Activated naive CD4-positive, alpha-beta T cell treated with anti-CD3 and anti-CD28 coated beads, Interleukin-2, amount 10 ng/mL, durations not matched to agents 7 days and 5 days (primary cell): ENCODE measurements at regions not wholly inside any gene's neighbourhood (a gene's known extent, or its start where the extent isn't known, plus 50 kb on each side); places are given as distances from the start of the nearest gene placed in this dataset.
A peak's percentile ranks its signal among the peaks of the same experiment; 100 is the strongest.

ENCODE experiments used
- CTCF ChIA-PET: fragments of 350-600 bp; sonication (Branson Sonifier 250); formaldehyde crosslinking; loops from one replicate; lab custom pipeline; 2021; ENCODE audit warnings: antibody characterized with exemption; lab: Charles Lee
- DNase-seq: peaks from one replicate; pipeline ENCODE4 v3.0.0-alpha.2; 2020
- H3K27ac Mint-ChIP-seq: one replicate; pipeline ENCODE4 v1.8.0; 2021; ENCODE audit warnings: mild to moderate bottlenecking, moderate library complexity, mixed read lengths
- H3K27me3 Mint-ChIP-seq: one replicate; pipeline ENCODE4 v1.8.0; 2021; ENCODE audit warnings: mild to moderate bottlenecking, mixed read lengths
- H3K36me3 Mint-ChIP-seq: one replicate; pipeline ENCODE4 v1.8.0; 2021; ENCODE audit warnings: mixed read lengths
- H3K4me1 Mint-ChIP-seq: one replicate; pipeline ENCODE4 v1.8.0; 2021; ENCODE audit warnings: mixed read lengths
- H3K4me3 Mint-ChIP-seq: one replicate; pipeline ENCODE4 v1.8.0; 2021; ENCODE audit warnings: mild to moderate bottlenecking, moderate library complexity, mixed read lengths
- H3K9me3 Mint-ChIP-seq: one replicate; pipeline ENCODE4 v1.8.0; 2021; ENCODE audit warnings: mixed read lengths

DNA sequence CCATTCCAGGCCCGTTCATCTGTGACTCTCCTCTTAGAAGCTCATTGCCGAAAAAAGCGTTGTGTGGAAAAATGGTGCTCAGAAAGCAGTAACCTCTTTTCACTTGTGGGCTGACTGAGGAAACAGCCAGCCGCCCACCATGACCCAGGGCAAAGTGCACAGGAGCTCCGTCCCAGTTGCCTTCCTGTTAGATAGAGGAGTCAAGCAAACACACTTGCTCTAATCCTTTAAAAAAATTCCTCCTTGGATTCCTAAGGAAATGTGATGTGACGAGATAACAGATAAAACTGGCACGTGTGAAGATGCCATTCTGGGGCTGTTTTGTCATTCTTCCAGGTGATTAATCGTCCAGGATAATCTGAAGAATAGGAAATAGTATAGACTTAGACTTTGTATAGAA lies 396.8 kb upstream of the DDHD1 start:
- DNase-seq, result no peak
- Mint-ChIP-seq H3K9me3 (no peaks in the 10 kb centered on the region), H3K4me3 (no peak overlapping the region), H3K36me3 (no peaks in the 10 kb centered on the region), H3K27ac (no peak overlapping the region), H3K4me1 (no peaks in the 10 kb centered on the region), H3K27me3 (no peaks in the 10 kb centered on the region)
- CTCF ChIA-PET, result no interaction called here

DNA sequence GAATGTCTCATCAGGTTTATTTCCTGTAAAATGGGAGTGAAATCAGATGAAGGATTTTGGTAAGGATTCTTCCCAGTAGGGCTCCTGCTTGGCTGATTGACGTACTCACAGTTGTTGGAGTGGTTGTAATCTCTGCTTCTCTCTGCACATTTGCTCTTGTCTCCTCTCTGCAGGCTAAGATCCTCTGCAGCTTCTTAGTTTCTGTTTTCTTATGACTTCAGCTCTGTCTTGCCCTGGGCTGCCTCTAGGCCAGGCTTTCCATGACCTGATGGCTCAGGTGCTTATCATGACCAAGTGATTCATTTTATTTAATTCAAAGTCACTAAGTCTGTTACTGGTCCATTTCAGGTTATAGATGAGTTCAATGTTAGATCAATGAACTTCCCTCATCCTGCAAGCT lies 394.5 kb upstream of the DDHD1 start:
- Mint-ChIP-seq H3K4me1 (no peaks in the 10 kb centered on the region), H3K4me3 (no peak overlapping the region), H3K36me3 (no peaks in the 10 kb centered on the region), H3K27me3 (no peaks in the 10 kb centered on the region), H3K27ac (no peak overlapping the region), H3K9me3 (no peaks in the 10 kb centered on the region)
- DNase-seq, result no peak
- CTCF ChIA-PET, result interaction anchor here (0.6 to 1.8 kb wide), 2 partner anchors 9 to 719 kb away, joined by 3 to 5 read pairs; no protein-coding TSS in a partner anchor

DNA sequence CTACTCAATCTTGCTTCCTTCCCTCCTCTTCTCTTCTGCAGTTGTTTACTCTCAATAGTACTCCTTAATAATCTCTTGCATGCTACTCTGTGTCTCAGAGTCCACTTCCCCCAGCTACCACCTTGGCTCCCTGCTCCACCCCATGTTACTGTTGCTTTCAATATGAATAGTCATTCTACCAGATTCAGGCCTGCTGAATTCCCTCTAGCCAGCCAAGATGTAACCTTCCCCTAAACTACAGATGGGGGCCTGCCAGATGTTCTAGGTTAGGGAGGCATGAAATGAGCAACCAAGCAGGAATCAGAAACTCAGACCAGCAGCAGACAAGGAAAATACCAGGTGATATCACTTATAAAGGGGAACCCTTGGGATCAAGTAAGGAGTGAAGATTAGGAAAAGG lies 392.1 kb upstream of the DDHD1 start:
- Mint-ChIP-seq H3K36me3 (no peaks in the 10 kb centered on the region), H3K4me3 (no peak overlapping the region), H3K9me3 (no peaks in the 10 kb centered on the region), H3K4me1 (no peaks in the 10 kb centered on the region), H3K27me3 (no peaks in the 10 kb centered on the region), H3K27ac (no peak overlapping the region)
- no peak for DNase-seq
- CTCF ChIA-PET, result no interaction called here

DNA sequence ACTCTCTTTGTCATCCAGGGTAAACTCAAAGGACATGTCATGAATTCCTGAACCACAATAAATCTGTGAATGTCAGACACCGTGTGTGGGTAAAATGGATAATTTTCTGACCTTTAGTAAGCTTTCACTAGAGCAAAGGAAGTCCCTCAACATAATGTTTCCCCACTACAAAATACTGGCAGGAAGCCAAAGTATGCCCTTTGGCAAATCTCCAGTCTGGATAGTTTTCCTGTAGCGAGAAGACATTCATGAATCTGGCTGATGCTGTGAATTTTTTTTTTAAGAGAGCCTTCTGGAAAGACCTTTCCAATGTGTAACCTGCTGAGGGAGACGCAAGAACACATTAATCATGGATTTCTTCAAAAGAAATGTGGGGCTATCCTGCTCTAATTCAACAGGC lies 389.6 kb upstream of the DDHD1 start:
- Mint-ChIP-seq H3K4me3 (no peak overlapping the region), H3K9me3 (no peaks in the 10 kb centered on the region), H3K4me1 (no peaks in the 10 kb centered on the region), H3K27me3 (peaks cover 6% of the 10 kb centered on the region), H3K36me3 (no peaks in the 10 kb centered on the region), H3K27ac (no peak overlapping the region)
- CTCF ChIA-PET, result no interaction called here
- DNase-seq, result no peak

- no peak overlapping the region for H3K4me3 Mint-ChIP-seq
- no peaks in the 10 kb centered on the region for H3K36me3 Mint-ChIP-seq
- CTCF ChIA-PET, result interaction anchor here (3.2 kb wide), 1 partner anchor 807 kb away, joined by 13 read pairs; no protein-coding TSS in a partner anchor
- peaks cover 6% of the 10 kb centered on the region for H3K27me3 Mint-ChIP-seq
- no peak for DNase-seq
- H3K4me1 Mint-ChIP-seq, result no peaks in the 10 kb centered on the region
- H3K27ac Mint-ChIP-seq, result no peak overlapping the region
- H3K9me3 Mint-ChIP-seq, result no peaks in the 10 kb centered on the region
Measured at GRCh38 chr14:53541411-53541810, 388.3 kb upstream of the DDHD1 start.

DNA sequence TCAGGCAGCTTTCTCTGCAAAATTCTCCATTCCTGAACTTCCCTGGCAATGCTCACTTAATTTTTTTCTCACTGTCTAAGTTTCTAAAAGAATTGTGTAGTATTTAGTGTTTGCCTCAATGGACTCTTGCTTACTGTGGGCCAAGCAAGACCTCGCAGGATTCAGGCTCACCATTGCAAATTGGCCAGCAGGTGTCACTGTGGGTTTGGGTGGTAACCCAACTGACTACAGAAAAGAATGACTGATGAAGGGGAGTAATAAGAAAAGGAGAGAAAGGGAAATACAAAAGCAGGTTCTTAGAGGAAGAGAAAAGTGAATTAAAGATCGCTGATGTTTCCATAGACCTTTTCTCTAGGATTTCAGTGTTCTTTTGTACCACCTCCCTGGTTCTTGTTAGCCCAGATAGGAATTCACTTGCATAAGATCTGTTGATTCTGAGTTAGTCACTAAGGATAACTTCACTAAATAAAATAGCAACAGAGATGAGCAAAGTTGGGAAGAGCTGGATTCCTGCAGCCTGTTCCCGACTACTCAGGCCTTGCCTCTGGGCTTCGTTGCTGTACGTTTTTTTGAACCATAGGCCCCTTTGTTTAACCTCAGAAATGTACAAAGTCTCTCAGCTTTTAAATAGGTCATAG lies 386.5 kb upstream of the DDHD1 start:
- peak; percentile 66 for DNase-seq
- Mint-ChIP-seq H3K4me3 (no peak overlapping the region), H3K36me3 (no peaks in the 10 kb centered on the region), H3K9me3 (no peaks in the 10 kb centered on the region), H3K27ac (no peak overlapping the region), H3K4me1 (no peaks in the 10 kb centered on the region), H3K27me3 (peaks cover 6% of the 10 kb centered on the region)
- CTCF ChIA-PET, result interaction anchor here (1.4 to 3.2 kb wide), 6 partner anchors 8 to 810 kb away, joined by 3 to 13 read pairs (median 4); no protein-coding TSS in a partner anchor

- no peaks in the 10 kb centered on the region for H3K4me1 Mint-ChIP-seq
- H3K27ac Mint-ChIP-seq, result no peak overlapping the region
- CTCF ChIA-PET, result interaction anchor here (0.8 to 3.2 kb wide), 8 partner anchors 9 to 1267 kb away, joined by 3 to 13 read pairs (median 4); no protein-coding TSS in a partner anchor
- no peaks in the 10 kb centered on the region for H3K36me3 Mint-ChIP-seq
- H3K9me3 Mint-ChIP-seq, result no peaks in the 10 kb centered on the region
- H3K4me3 Mint-ChIP-seq, result no peak overlapping the region
- H3K27me3 Mint-ChIP-seq, result peaks cover 6% of the 10 kb centered on the region
- no peak for DNase-seq
Measured at GRCh38 chr14:53538316-53538881, 385.3 kb upstream of the DDHD1 start.

GRCh38 chr14:53537422-53538315 lies 384.5 kb upstream of the DDHD1 start:
- CTCF ChIA-PET, result interaction anchor here (0.8 to 1.6 kb wide), 6 partner anchors 10 to 1268 kb away, joined by 3 to 8 read pairs (median 4); no protein-coding TSS in a partner anchor
- Mint-ChIP-seq H3K4me3 (no peak overlapping the region), H3K27me3 (peaks cover 6% of the 10 kb centered on the region), H3K4me1 (no peaks in the 10 kb centered on the region), H3K27ac (no peak overlapping the region), H3K9me3 (no peaks in the 10 kb centered on the region), H3K36me3 (no peaks in the 10 kb centered on the region)
- DNase-seq, result no peak

GRCh38 chr14:53536446-53536845 lies 383.3 kb upstream of the DDHD1 start:
- Mint-ChIP-seq H3K9me3 (no peaks in the 10 kb centered on the region), H3K27ac (no peak overlapping the region), H3K36me3 (no peaks in the 10 kb centered on the region), H3K27me3 (peaks cover 6% of the 10 kb centered on the region), H3K4me3 (no peak overlapping the region), H3K4me1 (no peaks in the 10 kb centered on the region)
- DNase-seq, result no peak
- CTCF ChIA-PET, result no interaction called here

DNA sequence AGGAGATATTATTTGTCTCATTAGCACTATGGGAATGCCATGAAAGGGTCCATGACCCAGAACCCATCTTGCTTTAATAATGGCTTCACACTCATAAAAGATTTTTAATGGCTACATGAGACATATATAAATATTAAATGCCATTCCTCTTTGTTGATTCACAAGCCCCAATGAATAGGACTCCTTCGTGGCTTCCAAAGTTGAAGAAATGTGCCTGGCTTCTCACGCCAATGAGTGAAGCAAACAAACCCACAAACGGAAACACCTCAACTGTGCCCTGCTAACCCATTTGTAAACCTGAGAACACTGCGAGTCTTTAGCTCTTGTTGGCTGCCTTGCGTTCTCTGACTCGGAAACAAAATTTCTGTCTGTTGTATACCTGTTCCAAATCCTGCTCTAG lies 381.7 kb upstream of the DDHD1 start:
- CTCF ChIA-PET, result no interaction called here
- Mint-ChIP-seq H3K4me1 (no peaks in the 10 kb centered on the region), H3K9me3 (no peaks in the 10 kb centered on the region), H3K27me3 (peaks cover 6% of the 10 kb centered on the region), H3K27ac (no peak overlapping the region), H3K4me3 (no peak overlapping the region), H3K36me3 (no peaks in the 10 kb centered on the region)
- DNase-seq, result no peak

DNA sequence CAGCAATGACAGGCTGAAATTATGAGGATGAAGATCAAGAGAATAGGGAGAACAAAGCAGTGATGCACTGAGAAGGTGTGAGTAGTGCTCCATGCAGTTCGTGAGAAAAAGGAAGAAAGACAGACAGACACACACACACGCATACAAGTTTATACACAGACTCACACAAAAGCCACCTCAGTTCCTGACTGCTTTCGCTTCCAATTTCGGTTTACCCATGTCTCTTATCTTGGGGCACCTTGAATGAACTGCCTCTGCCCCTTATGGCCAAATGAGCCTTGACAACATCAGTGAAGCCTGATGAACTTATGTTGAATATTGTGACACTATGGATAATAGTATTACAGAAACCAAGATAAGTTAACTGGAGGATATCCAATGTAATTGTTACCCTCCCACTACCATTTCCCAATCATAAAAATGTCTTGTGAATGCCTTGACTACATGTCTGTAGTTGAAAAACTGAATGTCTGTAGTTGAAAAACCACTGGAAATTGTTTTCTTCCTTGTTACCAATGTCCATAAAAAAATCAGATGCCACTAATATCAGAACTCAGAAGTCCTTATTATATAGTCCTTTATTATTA lies 380.4 kb upstream of the DDHD1 start:
- no peaks in the 10 kb centered on the region for H3K27me3 Mint-ChIP-seq
- DNase-seq, result no peak
- no peak overlapping the region for H3K4me3 Mint-ChIP-seq
- no peaks in the 10 kb centered on the region for H3K36me3 Mint-ChIP-seq
- no peaks in the 10 kb centered on the region for H3K9me3 Mint-ChIP-seq
- CTCF ChIA-PET, result no interaction called here
- no peak overlapping the region for H3K27ac Mint-ChIP-seq
- no peaks in the 10 kb centered on the region for H3K4me1 Mint-ChIP-seq

DNA sequence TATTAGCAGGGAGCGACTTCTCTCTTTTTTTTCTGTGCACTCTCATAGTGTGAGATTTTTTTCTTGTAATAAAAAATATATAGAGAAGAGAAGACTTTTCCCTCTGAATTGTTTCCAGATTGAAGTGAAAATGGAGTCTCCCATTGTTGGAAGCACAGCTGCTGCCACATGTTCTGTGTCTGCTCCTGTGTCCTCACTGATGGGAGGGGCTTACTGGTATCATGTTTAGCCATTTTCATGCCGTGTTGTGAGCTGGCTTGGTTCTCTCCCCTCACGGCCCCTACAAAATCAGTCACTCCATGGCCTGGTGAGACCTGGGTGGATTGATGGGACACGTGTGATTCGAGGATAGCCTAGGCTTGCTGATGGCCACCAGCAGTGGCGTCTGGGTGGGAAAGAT lies 379.7 kb upstream of the DDHD1 start:
- CTCF ChIA-PET, result no interaction called here
- DNase-seq, result no peak
- no peaks in the 10 kb centered on the region for H3K27me3 Mint-ChIP-seq
- H3K4me3 Mint-ChIP-seq, result no peak overlapping the region
- H3K27ac Mint-ChIP-seq, result no peak overlapping the region
- no peaks in the 10 kb centered on the region for H3K9me3 Mint-ChIP-seq
- no peaks in the 10 kb centered on the region for H3K36me3 Mint-ChIP-seq
- no peaks in the 10 kb centered on the region for H3K4me1 Mint-ChIP-seq

DNA sequence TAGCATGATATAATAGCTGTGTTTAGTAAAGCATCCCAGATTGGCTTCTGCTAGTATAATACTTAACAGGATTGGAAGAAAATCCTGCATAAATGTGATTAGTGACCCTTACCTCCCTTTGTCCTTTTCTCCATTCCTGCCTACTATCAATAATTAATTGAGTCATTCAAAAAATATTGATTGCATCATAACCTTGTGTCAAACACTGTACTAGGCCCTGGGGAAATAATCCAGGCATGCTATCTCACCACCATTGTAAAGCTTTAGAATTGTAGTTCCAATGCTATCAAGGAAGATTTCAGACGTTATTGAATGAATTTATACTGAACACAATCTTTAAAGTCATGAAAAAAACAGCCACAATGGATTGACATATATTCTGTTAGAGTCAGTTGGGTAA lies 378.6 kb upstream of the DDHD1 start:
- Mint-ChIP-seq H3K9me3 (no peaks in the 10 kb centered on the region), H3K36me3 (no peaks in the 10 kb centered on the region), H3K27me3 (no peaks in the 10 kb centered on the region), H3K27ac (no peak overlapping the region), H3K4me1 (no peaks in the 10 kb centered on the region), H3K4me3 (no peak overlapping the region)
- CTCF ChIA-PET, result interaction anchor here (1.2 kb wide), 1 partner anchor 9 kb away, joined by 3 read pairs; no protein-coding TSS in a partner anchor
- no peak for DNase-seq

- CTCF ChIA-PET, result interaction anchor here (1.2 kb wide), 1 partner anchor 9 kb away, joined by 3 read pairs; no protein-coding TSS in a partner anchor
- Mint-ChIP-seq H3K4me3 (no peak overlapping the region), H3K9me3 (no peaks in the 10 kb centered on the region), H3K36me3 (no peaks in the 10 kb centered on the region), H3K4me1 (no peaks in the 10 kb centered on the region), H3K27ac (no peak overlapping the region), H3K27me3 (no peaks in the 10 kb centered on the region)
- DNase-seq, result no peak
Measured at GRCh38 chr14:53531156-53531555, 378.0 kb upstream of the DDHD1 start.
